SHP77 (cell line): ENCODE measurements at regions not wholly inside any gene's neighbourhood (a gene's known extent, or its start where the extent isn't known, plus 50 kb on each side); places are given as distances from the start of the nearest gene placed in this dataset.

ENCODE experiments used
- DNase-seq, 2 experiments: peaks; one replicate each; lab custom pipeline; 2025; lab: John Stamatoyannopoulos, UW

- DNase-seq, result no peak
Measured at GRCh38 chr4:156396534-156396933, 442.9 kb upstream of the CTSO start.

- no peak for DNase-seq
Measured at GRCh38 chr4:156391325-156391653, 437.6 kb upstream of the CTSO start.

- no peak for DNase-seq
Measured at GRCh38 chr4:156390599-156391324, 437.1 kb upstream of the CTSO start.

- DNase-seq, result no peak
Measured at GRCh38 chr4:156388826-156389225, 435.2 kb upstream of the CTSO start.

GRCh38 chr4:156378033-156378665 lies 424.5 kb upstream of the CTSO start:
- no peak for DNase-seq

- DNase-seq, result no peak
Measured at GRCh38 chr4:156377036-156377710, 423.5 kb upstream of the CTSO start.

GRCh38 chr4:156374894-156375293 lies 421.2 kb upstream of the CTSO start:
- no peak for DNase-seq

GRCh38 chr4:156374069-156374468 lies 420.4 kb upstream of the CTSO start:
- DNase-seq, result no peak

GRCh38 chr4:156367502-156367901 lies 413.8 kb upstream of the CTSO start:
- peak; percentile 45 to 48 for DNase-seq

- DNase-seq, result no peak
Measured at GRCh38 chr4:156362581-156362980, 408.9 kb upstream of the CTSO start.

GRCh38 chr4:156347412-156348075 lies 393.9 kb upstream of the CTSO start:
- DNase-seq, result no peak

GRCh38 chr4:156346959-156347385 lies 393.3 kb upstream of the CTSO start:
- DNase-seq, result no peak

- no peak for DNase-seq
Measured at GRCh38 chr4:156344397-156344796, 390.7 kb upstream of the CTSO start.

GRCh38 chr4:156336511-156336910 lies 382.8 kb upstream of the CTSO start:
- no peak for DNase-seq

GRCh38 chr4:156335721-156336120 lies 382.1 kb upstream of the CTSO start:
- no peak for DNase-seq

- no peak for DNase-seq
Measured at GRCh38 chr4:156330436-156331031, 376.9 kb upstream of the CTSO start.

GRCh38 chr4:156329779-156330178 lies 376.1 kb upstream of the CTSO start:
- DNase-seq, result no peak

- DNase-seq, result no peak
Measured at GRCh38 chr4:156328882-156329281, 375.2 kb upstream of the CTSO start.

- DNase-seq, result no peak
Measured at GRCh38 chr4:156326246-156326645, 372.6 kb upstream of the CTSO start.

GRCh38 chr4:156322592-156322991 lies 368.9 kb upstream of the CTSO start:
- DNase-seq, result no peak

GRCh38 chr4:156321203-156321602 lies 367.5 kb upstream of the CTSO start:
- DNase-seq, result no peak

- DNase-seq, result no peak
Measured at GRCh38 chr4:156313497-156313896, 359.8 kb upstream of the CTSO start.
